SK-N-SH (cell line): ENCODE measurements at regions not wholly inside any gene's neighbourhood (a gene's known extent, or its start where the extent isn't known, plus 50 kb on each side); places are given as distances from the start of the nearest gene placed in this dataset.
"Not testable (repeated sequence)": the region's sequence is repeated elsewhere in the genome, so short reads cannot be mapped to it uniquely, and the experiment has no call there.

ENCODE experiments used
- CHD2 ChIP-seq: fragments of 150-350 bp; IDR thresholded peaks from 2 replicates; pipeline ENCODE4 v1.6.1; 2018; ENCODE audit warnings: low read length; ENCODE audit not compliant: partially characterized antibody
- POLR2AphosphoS5 ChIP-seq: IDR thresholded peaks from 2 replicates; pipeline ENCODE4 v1.6.1; 2012; ENCODE audit warnings: low read depth, low read length
- YY1 ChIP-seq: IDR thresholded peaks from 2 replicates; pipeline ENCODE4 v1.4.0; 2012; ENCODE audit warnings: low read depth, mild to moderate bottlenecking

- TF ChIP-seq YY1, POLR2AphosphoS5, CHD2: not testable (repeated sequence)
These were observed 222.2 kb downstream of the SPATA31A7 start for GRCh38 chr9:61411933-61412605.
